Fibroblast of mammary gland (primary cell): ENCODE measurements at regions not wholly inside any gene's neighbourhood (a gene's known extent, or its start where the extent isn't known, plus 50 kb on each side); places are given as distances from the start of the nearest gene placed in this dataset.
"Not testable (repeated sequence)": the region's sequence is repeated elsewhere in the genome, so short reads cannot be mapped to it uniquely, and the experiment has no call there.

Source experiments
- DNase-seq: peaks from one replicate; pipeline ENCODE4 v3.0.0-alpha.2; 2010; ENCODE audit warnings: low read depth
- H3K4me3 ChIP-seq: 2 replicates; pipeline ENCODE4 v1.5.1; 2011; ENCODE audit warnings: low read depth, mild to moderate bottlenecking, low read length, moderate library complexity; ENCODE audit not compliant: control insufficient read depth

- H3K4me3 ChIP-seq: not testable (repeated sequence)
- DNase-seq: peak; percentile 7
Observed at GRCh38 chr16:46386805-46387620, 234.2 kb downstream of the SHCBP1 start.

- not testable (repeated sequence) for DNase-seq, H3K4me3 ChIP-seq
Observed at GRCh38 chr16:46386110-46386771, 234.9 kb downstream of the SHCBP1 start.

- H3K4me3 ChIP-seq: not testable (repeated sequence)
- peak; percentile 48 for DNase-seq
Observed at GRCh38 chr16:46384285-46385061, 236.7 kb downstream of the SHCBP1 start.

GRCh38 chr16:46383581-46383980 lies 237.6 kb downstream of the SHCBP1 start:
- H3K4me3 ChIP-seq: not testable (repeated sequence)
- DNase-seq: peak; percentile 16

- peak; percentile 61 for DNase-seq
- not testable (repeated sequence) for H3K4me3 ChIP-seq
Observed at GRCh38 chr16:46382791-46383541, 238.2 kb downstream of the SHCBP1 start.

GRCh38 chr16:46382079-46382478 lies 239.1 kb downstream of the SHCBP1 start:
- DNase-seq: peak; percentile 1
- not testable (repeated sequence) for H3K4me3 ChIP-seq

GRCh38 chr16:46381344-46381743 lies 239.8 kb downstream of the SHCBP1 start:
- not testable (repeated sequence) for H3K4me3 ChIP-seq
- DNase-seq: peak; percentile 22
